K562 (cell line): ENCODE measurements at regions not wholly inside any gene's neighbourhood (a gene's known extent, or its start where the extent isn't known, plus 50 kb on each side); places are given as distances from the start of the nearest gene placed in this dataset.

ENCODE experiments used
- ATAC-seq: fragments of 200-7000 bp; cut with Tn5 transposase; 3 replicates; pipeline ENCODE4 v1.9.1; 2020; ENCODE audit warnings: moderate library complexity
- BruUV-seq: library from RNA; stranded (reverse); fragments of 400-500 nt; replicated peaks from 2 replicates; lab custom pipeline; 2021; lab: Mats Ljungman, UMichigan
- CTCF ChIA-PET: fragments of 300-600 bp; formaldehyde crosslinking; extraction: SDS; loops from one replicate; lab custom pipeline; 2021; ENCODE audit warnings: low intra/inter-chr PET ratio; lab: Yijun Ruan, JAX
- POLR2A ChIA-PET: fragments of 300-600, 350-650 bp; sonication (Branson Sonifier 250); formaldehyde crosslinking; extraction: SDS; loops from one replicate; lab custom pipeline; 2021; ENCODE audit warnings: antibody characterized with exemption, inconsistent platforms; lab: Yijun Ruan, JAX
- DNase-seq, 4 experiments: peaks; one replicate each; pipeline versions ENCODE4 v3.0.0 to v3.0.0-alpha.2; 2011 to 2018; ENCODE audit warnings: low spot score in 3 of 4, mixed read lengths in 3 of 4; ENCODE audit errors: extremely low read depth in 1 of 4
- FAIRE-seq: peaks from 2 replicates; lab custom pipeline; 2011; peaks lifted over from hg19 to GRCh38; lab: Jason Lieb, UNC
- H2AFZ ChIP-seq: 2 replicates; pipeline ENCODE4 v1.6.0; 2011; ENCODE audit warnings: low read depth, low read length, control low read depth, inconsistent platforms
- H3K27ac ChIP-seq: fragments of 200-600 bp; 3 replicates; pipeline ENCODE4 v1.8.0; 2011; ENCODE audit warnings: low read depth, mild to moderate bottlenecking, control low read depth, inconsistent platforms, low read length, moderate library complexity, mixed read lengths; ENCODE audit errors: extremely low read depth
- H3K27me3 ChIP-seq, 2 experiments: fragments of 300-600 bp in 1 of 2; 2 replicates in 1 of 2; 3 replicates in 1 of 2; pipeline versions ENCODE4 v1.6.0 to v1.8.0; 2011; ENCODE audit warnings: inconsistent platforms in 2 of 2, low read length in 2 of 2, mild to moderate bottlenecking in 1 of 2, mixed read lengths in 1 of 2, moderate library complexity in 1 of 2; ENCODE audit not compliant: control insufficient read depth in 2 of 2, insufficient read depth in 2 of 2
- H3K36me3 ChIP-seq: fragments of 300-600 bp; 3 replicates; pipeline ENCODE4 v1.8.0; 2011; ENCODE audit warnings: mild to moderate bottlenecking, low read length, inconsistent platforms; ENCODE audit not compliant: control insufficient read depth, insufficient read depth
- H3K4me1 ChIP-seq, 2 experiments: fragments of 200-600 bp in 1 of 2; replicated peaks in 1 of 2; 2 replicates in 1 of 2; 3 replicates in 1 of 2; pipeline versions ENCODE4 v1.5.1 to v1.8.0; 2011; ENCODE audit warnings: inconsistent platforms in 2 of 2, low read length in 2 of 2, mild to moderate bottlenecking in 1 of 2, mixed read lengths in 1 of 2, moderate library complexity in 1 of 2; ENCODE audit not compliant: control insufficient read depth in 2 of 2, insufficient read depth in 2 of 2
- H3K4me2 ChIP-seq: 2 replicates; pipeline ENCODE4 v1.6.1; 2011; ENCODE audit warnings: low read length, control low read depth, inconsistent platforms, mixed read lengths; ENCODE audit not compliant: insufficient read depth
- H3K4me3 ChIP-seq: fragments of 200-600 bp; sonication (generic), shearing (Covaris generic); 2 replicates; pipeline ENCODE4 v1.5.1; 2016; ENCODE audit warnings: control low read depth, inconsistent platforms
- H3K79me2 ChIP-seq: fragments of 200-600 bp; 3 replicates; pipeline ENCODE4 v1.8.0; 2011; ENCODE audit warnings: low read length, inconsistent platforms; ENCODE audit not compliant: control insufficient read depth, insufficient read depth
- H3K9ac ChIP-seq, 2 experiments: 2 replicates each; pipeline versions ENCODE4 v1.6.0 to v1.6.1; 2011; ENCODE audit warnings: low read depth in 2 of 2, low read length in 2 of 2, control low read depth in 1 of 2, inconsistent platforms in 1 of 2, mild to moderate bottlenecking in 1 of 2, mixed read lengths in 1 of 2; ENCODE audit not compliant: insufficient read depth in 1 of 2
- H3K9me1 ChIP-seq: one replicate; pipeline ENCODE4 v1.6.0; 2011; ENCODE audit warnings: inconsistent platforms, mild to moderate bottlenecking, low read length, moderate library complexity; ENCODE audit not compliant: control insufficient read depth, insufficient read depth
- H3K9me3 ChIP-seq: replicated peaks from 2 replicates; pipeline ENCODE4 v1.5.1; 2011; ENCODE audit warnings: low read depth, low read length, inconsistent platforms; ENCODE audit not compliant: control insufficient read depth, insufficient read depth
- H4K20me1 ChIP-seq: replicated peaks from 2 replicates; pipeline ENCODE4 v1.6.1; 2011; ENCODE audit warnings: low read length, inconsistent platforms, mixed read lengths; ENCODE audit not compliant: control insufficient read depth, insufficient read depth
- CHD2 ChIP-seq: IDR thresholded peaks from 2 replicates; pipeline ENCODE4 v1.6.1; 2011; ENCODE audit warnings: low read depth, low read length
- SMARCE1 ChIP-seq: fragments of 450-650 bp; IDR thresholded peaks from 2 replicates; pipeline ENCODE4 v1.7.1; 2016; ENCODE audit warnings: mild to moderate bottlenecking
- ZBED1 ChIP-seq: IDR thresholded peaks from 2 replicates; pipeline ENCODE4 v1.6.1; 2014
- ZNF436 ChIP-seq: fragments of 250-450, 450-650 bp; sonication (Bioruptor Pico); formaldehyde crosslinking; IDR thresholded peaks from 2 replicates; pipeline ENCODE4 v1.7.0; 2020; ENCODE audit warnings: mild to moderate bottlenecking
- WGBS: fragments of 100-300 bp; shearing (Covaris generic); methylation state at CpG from one replicate; pipeline ENCODE4 v1.1.6; 2016; ENCODE audit warnings: low coverage, mixed read lengths; ENCODE audit not compliant: insufficient coverage; ENCODE audit errors: missing lambda C conversion rate; 5-methylcytosine and 5-hydroxymethylcytosine counted together
- in situ Hi-C: fragments of 300-500 bp; cut with MboI; formaldehyde crosslinking; loops from 4 replicates; pipeline ENCODE4 v1.15.0; 2018; ENCODE audit warnings: inconsistent platforms, mixed read lengths
- intact Hi-C: fragments of 100-400 bp; cut with micrococcal nuclease; formaldehyde crosslinking; loops from 2 replicates; pipeline ENCODE4 v1.14.2; 2022
- TF ChIP-seq, protein P1 (sequence below): conservative IDR thresholded peaks from 2 replicates; pipeline ENCODE4 v1.6.1; 2011; ENCODE audit warnings: low read depth, mild to moderate bottlenecking, low read length; ENCODE audit not compliant: control insufficient read depth
- TF ChIP-seq, protein P2 (sequence below): fragments of 250-450 bp; sonication (Bioruptor Pico); IDR thresholded peaks from 2 replicates; pipeline ENCODE4 v1.9.0; 2021; ENCODE audit warnings: mild to moderate bottlenecking
- TF ChIP-seq, protein P3 (sequence below): fragments of 450-650 bp; IDR thresholded peaks from 2 replicates; pipeline ENCODE4 v1.6.1; 2017; ENCODE audit warnings: antibody characterized with exemption, mild to moderate bottlenecking
- TF ChIP-seq, protein P4 (sequence below), 3 experiments: fragments of 200-800 bp in 1 of 3; fragments of 250-450 bp in 1 of 3; fragments of 450-650 bp in 1 of 3; sonication (Bioruptor Pico) in 1 of 3; sonication (Bioruptor generic) in 1 of 3; formaldehyde crosslinking in 1 of 3; IDR thresholded peaks; 2 replicates each; pipeline versions ENCODE4 v1.6.1 to v1.8.0; 2016 to 2022; ENCODE audit warnings: mild to moderate bottlenecking in 2 of 3, missing genetic modification characterization in 2 of 3, missing compliant biosample characterization in 1 of 3, moderate library complexity in 1 of 3
- TF ChIP-seq, protein P5 (sequence below): fragments of 250-450 bp; sonication (Bioruptor Pico); IDR thresholded peaks from 2 replicates; pipeline ENCODE4 v1.4.0; 2020

DNA sequence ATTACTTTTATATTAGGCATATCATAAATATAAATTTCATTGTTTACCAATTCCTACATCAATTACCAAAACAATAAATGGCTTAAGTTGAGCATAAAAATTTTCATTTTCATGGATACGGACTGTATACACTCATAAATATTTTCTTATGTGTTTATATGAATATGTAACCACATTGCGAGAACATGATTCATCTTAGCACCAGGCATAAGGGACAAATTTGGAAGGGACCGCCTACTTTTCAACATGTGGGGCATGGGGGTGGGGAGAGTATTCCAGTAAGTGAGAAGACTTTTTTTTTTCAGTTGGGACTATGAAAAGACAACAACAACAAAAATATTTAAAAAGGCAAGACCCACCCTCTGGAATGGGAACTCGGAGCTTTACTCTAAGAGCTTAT lies 296.1 kb downstream of the RAB38 start:
- in situ Hi-C loops, result no loop called here
- DNase-seq (no peak), FAIRE-seq (no peak), ATAC-seq (no peak)
- Histone ChIP-seq H3K4me2 (no peak overlapping the region), H2AFZ (no peak overlapping the region), H3K4me1 (no peaks in the 10 kb centered on the region), H4K20me1 (no peaks in the 10 kb centered on the region), H3K27me3 (no peaks in the 10 kb centered on the region), H3K9ac (no peak overlapping the region), H3K79me2 (no peaks in the 10 kb centered on the region), H3K27ac (no peak overlapping the region), H3K4me3 (no peak overlapping the region), H3K9me1 (no peaks in the 10 kb centered on the region), H3K9me3 (0 out of 2 replicates have a peak, but pooled peaks cover 2% of the 10 kb centered on the region), H3K36me3 (no peaks in the 10 kb centered on the region)
- ChIA-PET CTCF (no interaction called here), POLR2A (no interaction called here)
- intact Hi-C loops, result no loop called here
- BruUV-seq, result no TSS peak
- WGBS, result 0% methylated on average over 4 of the region's 4 CpGs
- TF ChIP-seq, protein P1, sequence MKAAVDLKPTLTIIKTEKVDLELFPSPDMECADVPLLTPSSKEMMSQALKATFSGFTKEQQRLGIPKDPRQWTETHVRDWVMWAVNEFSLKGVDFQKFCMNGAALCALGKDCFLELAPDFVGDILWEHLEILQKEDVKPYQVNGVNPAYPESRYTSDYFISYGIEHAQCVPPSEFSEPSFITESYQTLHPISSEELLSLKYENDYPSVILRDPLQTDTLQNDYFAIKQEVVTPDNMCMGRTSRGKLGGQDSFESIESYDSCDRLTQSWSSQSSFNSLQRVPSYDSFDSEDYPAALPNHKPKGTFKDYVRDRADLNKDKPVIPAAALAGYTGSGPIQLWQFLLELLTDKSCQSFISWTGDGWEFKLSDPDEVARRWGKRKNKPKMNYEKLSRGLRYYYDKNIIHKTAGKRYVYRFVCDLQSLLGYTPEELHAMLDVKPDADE, result no peak
- TF ChIP-seq ZBED1 (no peak), CHD2 (no peak), SMARCE1 (no peak), ZNF436 (no peak)
- TF ChIP-seq, protein P2, sequence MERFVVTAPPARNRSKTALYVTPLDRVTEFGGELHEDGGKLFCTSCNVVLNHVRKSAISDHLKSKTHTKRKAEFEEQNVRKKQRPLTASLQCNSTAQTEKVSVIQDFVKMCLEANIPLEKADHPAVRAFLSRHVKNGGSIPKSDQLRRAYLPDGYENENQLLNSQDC (CRISPR knock-in tag), result no peak
- TF ChIP-seq, protein P3, sequence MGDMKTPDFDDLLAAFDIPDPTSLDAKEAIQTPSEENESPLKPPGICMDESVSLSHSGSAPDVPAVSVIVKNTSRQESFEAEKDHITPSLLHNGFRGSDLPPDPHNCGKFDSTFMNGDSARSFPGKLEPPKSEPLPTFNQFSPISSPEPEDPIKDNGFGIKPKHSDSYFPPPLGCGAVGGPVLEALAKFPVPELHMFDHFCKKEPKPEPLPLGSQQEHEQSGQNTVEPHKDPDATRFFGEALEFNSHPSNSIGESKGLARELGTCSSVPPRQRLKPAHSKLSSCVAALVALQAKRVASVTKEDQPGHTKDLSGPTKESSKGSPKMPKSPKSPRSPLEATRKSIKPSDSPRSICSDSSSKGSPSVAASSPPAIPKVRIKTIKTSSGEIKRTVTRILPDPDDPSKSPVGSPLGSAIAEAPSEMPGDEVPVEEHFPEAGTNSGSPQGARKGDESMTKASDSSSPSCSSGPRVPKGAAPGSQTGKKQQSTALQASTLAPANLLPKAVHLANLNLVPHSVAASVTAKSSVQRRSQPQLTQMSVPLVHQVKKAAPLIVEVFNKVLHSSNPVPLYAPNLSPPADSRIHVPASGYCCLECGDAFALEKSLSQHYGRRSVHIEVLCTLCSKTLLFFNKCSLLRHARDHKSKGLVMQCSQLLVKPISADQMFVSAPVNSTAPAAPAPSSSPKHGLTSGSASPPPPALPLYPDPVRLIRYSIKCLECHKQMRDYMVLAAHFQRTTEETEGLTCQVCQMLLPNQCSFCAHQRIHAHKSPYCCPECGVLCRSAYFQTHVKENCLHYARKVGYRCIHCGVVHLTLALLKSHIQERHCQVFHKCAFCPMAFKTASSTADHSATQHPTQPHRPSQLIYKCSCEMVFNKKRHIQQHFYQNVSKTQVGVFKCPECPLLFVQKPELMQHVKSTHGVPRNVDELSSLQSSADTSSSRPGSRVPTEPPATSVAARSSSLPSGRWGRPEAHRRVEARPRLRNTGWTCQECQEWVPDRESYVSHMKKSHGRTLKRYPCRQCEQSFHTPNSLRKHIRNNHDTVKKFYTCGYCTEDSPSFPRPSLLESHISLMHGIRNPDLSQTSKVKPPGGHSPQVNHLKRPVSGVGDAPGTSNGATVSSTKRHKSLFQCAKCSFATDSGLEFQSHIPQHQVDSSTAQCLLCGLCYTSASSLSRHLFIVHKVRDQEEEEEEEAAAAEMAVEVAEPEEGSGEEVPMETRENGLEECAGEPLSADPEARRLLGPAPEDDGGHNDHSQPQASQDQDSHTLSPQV, result no peak
- TF ChIP-seq, protein P4, sequence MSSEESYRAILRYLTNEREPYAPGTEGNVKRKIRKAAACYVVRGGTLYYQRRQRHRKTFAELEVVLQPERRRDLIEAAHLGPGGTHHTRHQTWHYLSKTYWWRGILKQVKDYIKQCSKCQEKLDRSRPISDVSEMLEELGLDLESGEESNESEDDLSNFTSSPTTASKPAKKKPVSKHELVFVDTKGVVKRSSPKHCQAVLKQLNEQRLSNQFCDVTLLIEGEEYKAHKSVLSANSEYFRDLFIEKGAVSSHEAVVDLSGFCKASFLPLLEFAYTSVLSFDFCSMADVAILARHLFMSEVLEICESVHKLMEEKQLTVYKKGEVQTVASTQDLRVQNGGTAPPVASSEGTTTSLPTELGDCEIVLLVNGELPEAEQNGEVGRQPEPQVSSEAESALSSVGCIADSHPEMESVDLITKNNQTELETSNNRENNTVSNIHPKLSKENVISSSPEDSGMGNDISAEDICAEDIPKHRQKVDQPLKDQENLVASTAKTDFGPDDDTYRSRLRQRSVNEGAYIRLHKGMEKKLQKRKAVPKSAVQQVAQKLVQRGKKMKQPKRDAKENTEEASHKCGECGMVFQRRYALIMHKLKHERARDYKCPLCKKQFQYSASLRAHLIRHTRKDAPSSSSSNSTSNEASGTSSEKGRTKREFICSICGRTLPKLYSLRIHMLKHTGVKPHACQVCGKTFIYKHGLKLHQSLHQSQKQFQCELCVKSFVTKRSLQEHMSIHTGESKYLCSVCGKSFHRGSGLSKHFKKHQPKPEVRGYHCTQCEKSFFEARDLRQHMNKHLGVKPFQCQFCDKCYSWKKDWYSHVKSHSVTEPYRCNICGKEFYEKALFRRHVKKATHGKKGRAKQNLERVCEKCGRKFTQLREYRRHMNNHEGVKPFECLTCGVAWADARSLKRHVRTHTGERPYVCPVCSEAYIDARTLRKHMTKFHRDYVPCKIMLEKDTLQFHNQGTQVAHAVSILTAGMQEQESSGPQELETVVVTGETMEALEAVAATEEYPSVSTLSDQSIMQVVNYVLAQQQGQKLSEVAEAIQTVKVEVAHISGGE (CRISPR knock-in tag; IDR thresholded peaks at IDR 0.05), result no peak
- TF ChIP-seq, protein P5, sequence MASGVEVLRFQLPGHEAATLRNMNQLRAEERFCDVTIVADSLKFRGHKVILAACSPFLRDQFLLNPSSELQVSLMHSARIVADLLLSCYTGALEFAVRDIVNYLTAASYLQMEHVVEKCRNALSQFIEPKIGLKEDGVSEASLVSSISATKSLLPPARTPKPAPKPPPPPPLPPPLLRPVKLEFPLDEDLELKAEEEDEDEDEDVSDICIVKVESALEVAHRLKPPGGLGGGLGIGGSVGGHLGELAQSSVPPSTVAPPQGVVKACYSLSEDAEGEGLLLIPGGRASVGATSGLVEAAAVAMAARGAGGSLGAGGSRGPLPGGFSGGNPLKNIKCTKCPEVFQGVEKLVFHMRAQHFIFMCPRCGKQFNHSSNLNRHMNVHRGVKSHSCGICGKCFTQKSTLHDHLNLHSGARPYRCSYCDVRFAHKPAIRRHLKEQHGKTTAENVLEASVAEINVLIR, result no peak
